NCI-H748 treated with DMSO at 0.1 percent for 48 hours (cell line): ENCODE measurements at regions not wholly inside any gene's neighbourhood (a gene's known extent, or its start where the extent isn't known, plus 50 kb on each side); places are given as distances from the start of the nearest gene placed in this dataset.

ENCODE experiments used
- DNase-seq: peaks from one replicate; lab custom pipeline; 2025; lab: John Stamatoyannopoulos, UW

DNA sequence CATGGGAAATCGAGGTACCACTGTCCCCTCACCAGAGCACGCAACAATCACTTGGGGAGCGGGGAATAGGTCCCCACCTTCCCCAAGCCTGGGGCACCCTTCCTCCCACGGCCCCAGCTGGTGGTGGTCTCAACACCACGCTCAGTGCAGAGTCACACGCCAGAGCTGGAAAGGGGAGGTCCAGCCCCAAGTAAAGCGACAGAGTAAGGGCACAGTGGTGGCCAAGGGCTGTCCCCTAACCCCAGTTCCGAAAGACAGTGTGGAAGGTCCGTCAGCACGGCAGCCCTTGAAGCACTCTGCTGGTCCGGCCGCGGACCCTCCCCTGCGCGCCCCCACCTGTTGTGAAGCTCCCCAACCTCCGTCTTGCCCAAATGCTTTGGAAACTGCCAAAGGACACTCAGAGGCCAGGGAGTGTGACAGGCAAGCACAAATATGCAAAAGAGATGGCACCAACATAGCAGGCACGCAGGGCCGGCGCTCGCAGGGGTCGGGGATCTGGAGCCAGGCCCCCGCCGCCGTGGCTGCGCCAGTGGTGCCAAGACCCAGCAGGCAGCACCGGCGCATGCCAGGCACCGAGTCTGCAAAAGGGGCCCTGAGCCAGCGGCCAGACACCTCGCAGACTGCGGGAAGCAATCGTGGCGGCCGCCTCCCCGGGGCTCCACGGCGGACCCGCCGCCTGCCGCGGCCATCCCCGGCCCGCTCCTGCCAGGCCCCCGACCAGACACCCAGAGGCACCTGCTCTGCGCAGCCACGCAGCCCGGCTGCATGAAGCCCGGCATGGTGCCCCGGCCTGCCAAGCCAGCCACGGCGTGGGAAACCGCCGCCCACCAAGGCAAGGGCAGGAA, 51.6 kb upstream of the SRRM3 start:
- DNase-seq: no peak
